GM19452 (cell line): ENCODE measurements at regions not wholly inside any gene's neighbourhood (a gene's known extent, or its start where the extent isn't known, plus 50 kb on each side); places are given as distances from the start of the nearest gene placed in this dataset.

Source experiments
- ATAC-seq: cut with Tn5 transposase; IDR thresholded peaks from one replicate; pipeline ENCODE4 v1.9.1; 2021; ENCODE audit not compliant: unreplicated experiment

DNA sequence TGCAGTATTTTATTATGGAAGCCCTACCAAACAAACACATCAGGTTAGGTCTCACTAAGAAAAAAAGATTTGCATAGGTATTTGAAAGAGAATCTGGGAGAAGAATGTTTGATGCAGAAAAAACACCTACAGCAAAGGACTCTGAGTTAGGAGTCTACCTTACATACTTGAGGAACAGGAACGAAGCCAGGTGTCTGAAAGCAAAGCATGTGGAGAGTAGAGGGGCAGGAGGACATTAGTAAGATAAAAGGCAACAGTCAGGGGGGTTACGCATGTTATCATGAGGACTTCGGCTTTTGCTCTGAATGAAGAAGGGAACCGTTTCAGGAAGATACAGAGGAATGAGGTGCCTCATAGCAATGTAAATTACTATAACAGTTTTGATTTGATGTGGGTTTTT lies 87.9 kb upstream of the PTER start:
- ATAC-seq: no peak

DNA sequence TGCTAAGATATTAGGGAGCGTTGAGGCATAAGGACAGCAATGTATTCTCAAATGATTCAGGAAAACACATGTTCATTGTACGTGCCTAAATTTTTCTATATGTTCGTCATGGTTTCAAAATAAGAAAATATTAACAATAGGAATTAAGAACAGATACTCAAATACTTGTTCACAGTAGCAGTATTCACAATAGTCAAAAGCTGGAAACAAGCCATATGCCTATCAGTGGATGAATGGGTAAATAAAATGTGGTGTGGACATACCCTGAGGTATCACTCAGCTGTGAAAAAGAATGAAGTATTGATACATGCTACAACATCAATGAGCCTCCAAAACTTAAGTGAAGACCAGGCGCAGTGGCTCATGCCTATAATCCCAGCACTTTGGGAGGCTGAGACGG lies 84.7 kb upstream of the PTER start:
- no peak for ATAC-seq

DNA sequence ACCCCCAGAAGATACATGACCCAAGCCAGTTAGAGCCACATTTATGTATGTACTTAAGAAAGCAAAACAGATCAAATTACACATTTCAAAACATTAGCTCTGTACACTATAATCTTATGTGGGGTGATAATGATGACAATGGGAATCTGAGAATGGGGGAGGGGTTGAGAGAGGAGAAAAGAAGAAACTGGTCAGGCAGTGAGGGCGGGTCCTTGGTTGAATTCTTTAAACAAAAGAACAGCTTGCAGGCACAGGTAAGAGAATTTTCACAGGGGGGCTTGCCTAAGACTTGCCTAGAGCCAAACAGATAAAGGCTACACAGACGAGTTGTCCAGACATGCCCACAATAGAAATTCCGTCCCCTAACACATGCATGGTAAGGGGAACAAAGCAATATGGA lies 76.8 kb upstream of the PTER start:
- ATAC-seq: no peak

DNA sequence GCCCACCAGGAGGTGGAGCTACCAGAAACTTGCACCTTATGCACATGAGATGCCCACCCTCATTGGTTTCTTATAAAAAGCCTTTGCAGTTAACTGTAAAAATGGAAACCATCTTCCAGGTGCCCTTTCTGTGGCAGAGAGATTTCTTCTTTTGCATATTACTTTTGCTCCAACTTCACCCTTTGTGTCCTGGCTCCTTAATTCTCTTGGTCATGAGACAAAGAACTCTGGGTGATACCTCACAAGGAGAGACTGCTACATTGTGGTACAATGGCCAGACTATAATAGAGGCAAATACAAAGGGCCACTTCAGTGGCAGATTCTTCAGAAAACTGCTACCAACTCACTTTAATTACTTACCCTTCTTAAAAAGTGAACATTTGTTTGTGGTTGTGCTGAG lies 76.4 kb upstream of the PTER start:
- ATAC-seq: no peak

DNA sequence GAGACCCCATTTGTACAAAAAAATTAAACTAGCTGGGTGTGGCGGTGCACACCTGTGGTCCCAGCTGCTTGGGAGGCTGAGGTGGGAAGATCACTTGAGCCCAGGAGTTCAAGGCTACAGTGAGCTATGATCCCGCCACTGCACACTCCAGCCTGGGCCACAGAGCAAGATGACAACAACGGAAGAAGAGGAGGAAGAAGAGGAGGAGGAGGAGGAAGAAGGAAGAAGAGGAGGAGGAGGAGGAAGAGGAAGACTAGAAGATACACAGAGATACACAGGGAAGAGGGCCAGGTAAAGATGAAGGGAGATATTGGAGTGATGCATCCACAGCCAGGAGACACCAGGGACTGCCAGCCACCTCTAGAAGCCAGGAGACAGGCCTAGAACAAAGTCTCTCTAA lies 75.7 kb upstream of the PTER start:
- ATAC-seq: no peak

DNA sequence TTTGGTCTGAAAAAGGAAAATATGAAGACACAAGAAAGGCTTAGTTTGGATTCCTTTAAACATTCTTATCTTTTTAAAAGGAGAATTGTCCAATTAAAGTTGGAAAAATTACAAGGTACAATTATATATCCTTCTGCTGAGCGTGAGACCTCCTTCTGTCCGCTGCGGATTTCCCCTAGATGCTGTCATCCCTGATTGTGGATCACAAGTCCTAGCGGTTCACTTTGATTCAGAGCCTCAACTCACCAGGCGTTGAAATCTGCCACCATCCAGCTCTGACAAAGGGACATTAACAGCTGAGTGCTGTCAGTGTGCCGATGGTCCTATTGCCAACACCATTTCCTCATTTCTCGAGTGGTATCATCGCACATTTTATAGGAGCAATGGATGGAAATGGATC lies 73.1 kb upstream of the PTER start:
- no peak for ATAC-seq

DNA sequence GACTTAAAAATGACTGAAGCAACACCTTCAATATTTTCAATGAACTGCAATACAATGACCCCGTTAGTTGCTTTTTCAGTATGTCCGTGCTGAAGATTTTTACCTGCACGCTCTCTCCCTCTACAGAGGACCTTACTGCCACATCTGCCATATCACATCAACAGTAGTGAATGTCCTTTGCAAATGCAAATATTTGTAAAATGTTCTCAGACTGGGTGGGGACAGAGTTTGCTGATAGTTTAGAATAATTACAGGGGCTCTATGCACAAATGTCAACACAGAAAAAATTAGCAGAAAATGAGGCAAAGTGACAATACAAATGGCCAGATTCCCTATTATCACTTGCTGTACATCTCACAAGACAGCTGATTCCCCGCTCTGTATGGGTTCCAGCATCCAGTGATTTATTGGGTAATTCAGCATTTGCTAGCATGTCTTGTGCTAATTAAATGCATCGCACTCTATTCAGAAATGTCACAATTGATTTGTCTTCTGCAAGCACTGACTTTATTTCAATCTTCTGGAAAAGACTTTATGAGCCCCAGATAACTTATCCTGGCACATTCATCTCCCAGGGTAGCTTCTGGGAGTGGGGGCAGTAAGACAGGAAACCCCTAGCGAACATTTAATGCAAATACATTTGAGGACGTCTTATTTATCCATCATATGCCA lies 69.1 kb upstream of the PTER start:
- ATAC-seq: no peak

DNA sequence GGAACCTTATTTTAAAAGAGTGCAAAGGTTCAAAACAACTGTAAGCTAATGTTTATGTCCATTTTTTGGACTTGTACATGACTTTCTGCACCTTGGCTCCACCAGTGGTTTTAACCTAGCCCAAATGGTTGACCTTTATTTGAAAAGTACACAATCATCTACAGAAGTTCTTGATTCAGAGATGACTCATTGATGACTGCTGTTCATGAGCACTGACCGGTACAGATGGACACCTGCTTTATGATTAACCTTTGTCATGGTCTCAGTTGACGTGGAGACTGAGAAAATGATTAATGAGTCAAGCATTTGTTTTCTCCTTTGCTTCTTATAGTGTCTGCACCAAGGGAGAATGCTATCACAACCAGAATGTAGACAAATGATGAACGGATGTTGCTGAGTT lies 55.7 kb upstream of the PTER start:
- peak; percentile 94 for ATAC-seq

DNA sequence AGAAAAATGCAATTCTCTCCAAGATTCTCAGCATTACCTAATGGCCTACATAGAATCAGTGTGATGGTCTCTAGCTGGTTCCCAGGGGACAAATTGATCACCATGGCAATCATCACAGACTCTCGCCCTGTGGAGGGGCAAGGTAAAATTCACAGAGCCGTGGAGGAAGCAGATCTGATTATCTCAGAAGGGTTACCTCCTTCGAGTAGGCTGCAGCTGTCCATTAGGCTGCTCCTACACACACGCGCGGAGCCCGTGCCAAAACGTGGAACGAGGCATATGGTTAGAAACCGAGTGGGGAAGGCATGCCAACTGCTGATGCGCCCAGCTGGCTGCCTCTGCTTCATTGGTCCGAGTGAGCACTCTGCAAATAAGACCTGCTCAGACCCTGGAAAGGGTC lies 52.8 kb upstream of the PTER start:
- no peak for ATAC-seq

DNA sequence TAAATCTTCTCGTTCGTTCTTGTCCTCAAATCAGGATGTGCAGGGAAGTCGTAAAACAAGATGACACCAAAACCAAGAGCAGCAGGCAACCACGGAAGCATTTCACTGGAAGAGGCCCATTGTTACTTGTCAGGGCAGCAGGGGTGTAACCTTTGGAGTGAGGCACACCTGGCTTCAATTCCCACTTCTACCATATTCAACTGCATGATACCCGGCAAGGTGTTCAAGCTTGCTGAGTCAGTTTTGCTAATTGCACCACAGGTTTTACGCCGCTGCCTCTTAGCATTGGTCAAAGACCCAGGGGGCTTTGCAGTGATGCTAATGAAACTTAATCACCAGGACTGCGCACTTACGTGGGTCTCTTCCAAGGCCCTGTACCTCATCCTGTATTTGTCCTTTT lies 50.0 kb upstream of the PTER start:
- no peak for ATAC-seq
